HG02885 (cell line): ENCODE measurements at regions not wholly inside any gene's neighbourhood (a gene's known extent, or its start where the extent isn't known, plus 50 kb on each side); places are given as distances from the start of the nearest gene placed in this dataset.
"Not testable (repeated sequence)": the region's sequence is repeated elsewhere in the genome, so short reads cannot be mapped to it uniquely, and the experiment has no call there.

Source experiments
- ATAC-seq: cut with Tn5 transposase; IDR thresholded peaks from one replicate; pipeline ENCODE4 v1.9.1; 2021; ENCODE audit warnings: mild to moderate bottlenecking; ENCODE audit not compliant: unreplicated experiment, poor library complexity

- ATAC-seq = no peak
These were observed 56.3 kb downstream of the FOXI3 start for GRCh38 chr2:88396209-88396608.

DNA sequence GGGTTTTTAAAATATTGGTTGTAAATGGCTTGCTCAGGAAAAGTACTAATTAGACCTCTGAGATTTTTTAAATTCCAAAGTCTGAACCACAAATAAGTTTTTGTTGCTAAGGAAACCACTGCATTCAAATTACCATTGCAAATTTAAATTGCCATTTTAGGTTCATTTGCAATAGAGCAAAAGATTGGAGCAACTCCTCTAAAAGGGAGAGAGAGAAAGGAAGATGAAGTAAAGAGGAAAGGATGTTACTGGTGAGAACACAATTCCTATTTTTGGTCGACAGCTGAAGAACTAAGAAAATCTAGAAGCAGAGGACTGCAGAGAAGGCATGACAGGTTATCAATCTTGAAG lies 74.9 kb downstream of the FOXI3 start:
- ATAC-seq = no peak

DNA sequence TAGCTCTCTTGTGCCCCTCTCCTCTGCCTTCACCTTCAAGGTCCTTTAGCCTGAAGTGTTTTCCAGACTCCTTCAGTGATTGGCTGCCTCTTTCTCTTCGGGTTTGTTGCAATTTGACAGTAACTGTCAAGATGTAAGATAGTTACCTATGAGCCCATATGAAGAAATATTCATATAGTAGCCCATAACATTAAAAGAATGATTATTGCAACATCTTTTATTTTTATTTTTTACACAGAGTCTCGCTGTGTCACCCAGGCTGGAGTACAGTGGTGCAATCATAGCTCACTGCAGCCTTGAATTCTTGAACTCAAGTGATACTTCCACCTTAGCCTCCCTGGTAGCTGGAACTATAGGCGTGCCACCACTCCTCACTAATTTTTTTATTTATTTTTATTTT lies 80.5 kb downstream of the FOXI3 start:
- no peak for ATAC-seq

GRCh38 chr2:88365408-88365807 lies 87.1 kb downstream of the FOXI3 start:
- ATAC-seq = not testable (repeated sequence)

DNA sequence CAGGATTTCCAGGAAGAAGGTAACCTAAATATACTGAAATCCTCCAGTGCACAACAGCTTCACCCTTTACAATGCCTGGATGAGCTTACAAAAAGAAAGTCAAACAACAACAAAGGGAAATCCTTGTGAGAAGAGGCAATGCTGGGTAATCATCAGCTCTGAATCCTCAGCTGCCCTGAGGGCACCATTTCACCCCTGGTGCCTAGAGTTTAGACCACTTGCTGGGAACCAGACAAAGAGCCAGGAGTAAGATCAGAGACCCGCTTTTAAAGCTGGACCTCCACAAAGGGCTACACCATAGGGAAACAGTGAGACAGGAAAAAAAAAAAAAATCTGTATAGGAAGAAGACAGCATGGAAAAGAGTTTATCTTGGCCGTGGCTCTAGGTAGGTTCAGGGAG lies 97.0 kb downstream of the FOXI3 start:
- no peak for ATAC-seq

GRCh38 chr2:88351249-88351601 lies 101.3 kb downstream of the FOXI3 start:
- no peak for ATAC-seq

DNA sequence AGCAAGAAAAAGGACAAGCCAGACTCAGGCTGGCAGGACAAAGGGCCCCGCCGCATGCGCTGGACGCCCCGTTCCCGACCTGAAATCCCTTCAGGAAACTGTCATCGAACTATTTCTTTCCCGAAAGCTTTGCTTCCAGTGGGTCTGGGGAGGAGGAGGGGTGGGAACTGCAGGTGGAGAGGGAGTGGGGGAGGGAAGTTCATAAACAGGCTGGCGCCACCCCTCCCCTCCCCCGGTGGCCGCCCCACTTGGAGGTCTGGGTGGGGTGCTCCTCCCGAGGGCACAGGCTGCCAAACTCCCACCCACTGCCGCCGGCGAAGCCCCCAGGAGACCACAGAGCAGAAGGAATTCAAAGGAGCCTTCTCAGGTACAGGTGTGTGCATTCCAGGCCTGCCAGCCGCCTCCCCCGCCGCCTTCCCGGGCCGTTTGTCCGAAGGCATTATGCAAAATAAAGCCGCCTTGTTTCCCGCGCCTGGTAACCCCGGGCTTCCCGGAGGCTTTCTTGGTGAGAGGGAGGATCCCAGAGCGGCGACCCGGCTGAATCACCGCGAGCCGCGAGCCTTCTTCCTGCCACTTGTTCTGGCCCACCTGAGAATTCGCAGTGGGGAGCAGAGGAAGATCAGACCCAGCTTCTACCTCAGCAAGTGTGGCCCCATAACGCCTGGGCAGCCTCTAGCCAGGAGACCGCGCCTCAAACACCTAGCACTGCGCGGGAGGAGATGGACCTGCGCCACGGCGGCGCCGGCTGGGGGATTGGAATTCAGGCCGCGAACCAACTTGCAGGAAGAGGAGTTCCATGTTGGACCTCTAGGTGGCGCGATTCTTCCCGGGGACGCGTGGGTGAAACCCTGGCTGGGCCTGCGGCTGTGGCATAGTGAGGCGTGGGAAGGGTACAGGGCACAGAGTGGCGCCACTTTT lies 101.9 kb downstream of the FOXI3 start:
- no peak for ATAC-seq

DNA sequence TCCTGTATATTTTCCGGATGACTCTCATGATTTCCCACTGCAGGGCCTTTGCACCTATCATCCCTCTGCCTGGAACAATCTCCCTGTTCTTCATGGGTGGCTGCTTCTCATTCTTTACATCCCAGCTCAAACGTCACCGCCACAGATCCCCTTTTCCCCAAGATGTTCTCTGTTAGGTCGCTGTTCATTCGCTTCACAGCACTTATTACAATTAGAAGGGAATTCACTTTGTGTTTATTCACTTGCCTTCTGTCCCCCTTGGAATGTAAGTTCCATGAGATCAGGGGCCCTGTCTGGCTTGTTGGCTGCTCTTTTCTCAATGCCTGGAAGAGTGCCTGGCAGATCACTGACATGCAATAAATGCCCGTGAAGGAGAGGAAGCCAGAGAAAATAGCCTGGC lies 106.7 kb downstream of the FOXI3 start:
- ATAC-seq = no peak

DNA sequence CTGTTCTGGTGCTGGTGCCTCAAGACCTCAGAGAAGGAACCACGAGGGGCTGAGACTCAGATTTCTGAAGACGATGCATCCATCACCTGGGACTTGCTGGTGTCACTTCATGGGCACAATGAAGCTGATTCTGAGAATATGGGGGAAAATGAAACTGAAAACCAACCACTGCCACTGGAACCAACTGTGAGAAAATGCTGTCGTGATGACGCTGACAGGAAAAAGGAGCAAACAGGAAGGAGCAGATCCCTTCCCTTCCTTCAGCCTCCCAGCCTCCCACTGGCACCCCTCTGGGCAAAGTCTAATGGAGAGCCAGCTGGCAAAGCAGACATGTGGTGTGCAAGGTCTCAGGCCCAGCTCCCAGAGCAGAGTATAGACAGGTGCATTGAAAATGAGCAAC lies 109.7 kb downstream of the FOXI3 start:
- ATAC-seq = no peak

GRCh38 chr2:88334418-88334817 lies 118.1 kb downstream of the FOXI3 start:
- ATAC-seq = no peak

DNA sequence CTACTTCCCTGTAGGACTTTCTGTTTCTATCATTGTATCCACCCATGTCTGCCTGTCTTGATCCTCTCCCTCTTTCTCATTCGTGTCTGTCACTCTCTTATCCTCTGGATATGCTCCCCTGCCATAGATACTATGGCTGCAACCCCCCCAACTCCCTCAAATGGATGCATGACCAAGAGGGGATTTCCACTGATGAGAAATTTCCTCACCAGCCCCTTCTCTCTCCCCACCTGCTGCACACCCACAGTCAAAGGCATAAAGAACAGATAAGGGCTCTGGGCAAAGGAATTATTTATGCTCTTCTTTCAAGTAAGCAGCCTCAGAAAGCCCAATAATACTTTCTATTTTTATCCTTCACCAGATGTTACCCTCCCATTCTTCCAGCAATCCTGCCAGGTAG lies 121.3 kb downstream of the FOXI3 start:
- no peak for ATAC-seq

DNA sequence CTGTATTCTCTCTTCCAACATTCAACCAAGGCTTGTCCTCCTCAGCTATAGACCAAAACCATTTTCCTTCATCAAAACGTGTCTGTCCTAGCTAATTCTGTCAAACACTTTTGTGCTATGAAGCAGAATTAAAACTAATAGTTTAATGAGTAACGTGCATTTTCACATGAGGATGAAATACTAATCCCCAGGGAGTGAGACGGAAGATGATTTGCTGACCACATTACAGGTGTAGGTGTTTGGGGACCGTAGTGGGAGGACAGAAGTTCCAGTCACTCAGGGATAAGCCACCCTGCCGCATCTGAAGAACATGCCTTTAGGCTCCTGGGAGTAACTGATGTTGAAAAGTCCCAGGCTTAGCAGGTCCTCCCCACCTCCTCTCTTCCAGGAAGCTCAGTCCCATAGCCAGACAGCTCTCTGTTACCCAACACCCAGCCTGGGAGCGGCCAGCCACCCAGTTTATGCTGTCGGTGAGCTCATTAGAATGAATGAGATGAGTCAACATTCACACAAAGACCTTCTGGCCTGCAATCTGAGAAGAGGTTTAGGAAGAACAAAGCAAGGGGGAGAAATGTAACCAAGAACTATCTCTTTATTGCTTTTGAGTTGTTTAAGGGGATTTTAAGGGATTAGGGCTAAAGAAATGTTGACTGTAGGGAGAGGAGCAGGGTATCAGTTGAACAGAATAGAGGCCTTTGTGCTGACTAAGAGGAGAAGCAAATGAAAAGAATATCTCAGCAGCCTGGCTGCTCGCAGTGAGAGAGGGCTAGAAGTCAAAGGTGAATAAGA lies 122.5 kb downstream of the FOXI3 start:
- peak; percentile 64 for ATAC-seq

- ATAC-seq = no peak
These were observed 130.8 kb downstream of the FOXI3 start for GRCh38 chr2:88321449-88322248.

DNA sequence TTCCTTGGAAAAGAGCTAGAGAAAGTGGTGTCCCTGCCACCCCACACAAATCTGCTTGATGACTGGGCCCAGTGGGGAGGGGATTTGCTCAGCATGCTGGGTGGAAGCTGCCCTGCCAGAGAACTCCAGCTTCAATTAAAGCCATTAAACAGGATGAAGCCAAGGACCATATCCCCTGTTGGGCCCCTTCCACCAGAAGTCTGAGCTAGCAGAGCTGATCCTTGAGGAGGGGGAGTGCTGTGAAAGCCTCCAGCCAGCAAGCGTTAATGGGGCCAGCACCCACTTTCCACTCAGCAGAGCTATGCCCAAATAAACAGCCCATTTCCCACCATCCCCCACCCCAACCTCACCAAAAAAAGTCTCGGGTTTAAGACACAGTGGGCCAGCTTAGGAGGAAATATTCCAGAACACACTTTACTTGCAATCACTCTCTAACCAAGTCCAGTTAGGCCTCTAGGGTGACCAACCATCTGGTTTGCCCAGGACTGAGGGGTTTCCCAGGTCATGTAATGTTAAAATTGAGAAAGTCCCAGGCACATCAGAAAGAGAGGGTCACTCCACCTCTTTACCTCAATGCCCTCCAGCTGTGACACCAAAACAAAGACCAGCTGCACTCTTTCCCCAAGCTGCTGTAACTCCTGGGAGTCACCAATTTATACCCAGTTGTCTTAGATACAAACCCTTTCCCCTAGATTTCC lies 132.3 kb downstream of the FOXI3 start:
- ATAC-seq = no peak

- no peak for ATAC-seq
These were observed 133.6 kb downstream of the FOXI3 start for GRCh38 chr2:88318956-88319330.

- no peak for ATAC-seq
These were observed 134.2 kb downstream of the FOXI3 start for GRCh38 chr2:88318071-88318955.

- no peak for ATAC-seq
These were observed 140.6 kb downstream of the THNSL2 start for GRCh38 chr2:88310787-88311186.

DNA sequence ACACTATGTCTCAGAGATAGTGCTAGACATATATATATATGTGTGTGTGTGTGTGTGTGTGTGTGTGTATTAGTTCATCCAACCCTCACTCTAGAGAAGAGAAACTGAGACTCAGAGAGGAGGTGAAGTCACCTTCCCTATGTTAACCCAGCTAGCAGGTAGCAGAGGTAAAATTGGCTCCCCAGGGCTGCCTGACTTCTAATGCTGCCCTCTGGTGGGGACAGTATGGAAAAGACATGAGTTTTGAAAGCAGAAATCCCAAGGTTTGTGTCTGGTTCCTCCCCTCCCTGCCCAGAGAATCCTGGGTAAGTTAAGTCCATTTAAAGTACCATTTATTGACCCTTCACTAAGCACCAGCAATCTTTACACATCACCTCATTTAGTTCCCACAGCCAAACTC lies 137.7 kb downstream of the THNSL2 start:
- no peak for ATAC-seq

DNA sequence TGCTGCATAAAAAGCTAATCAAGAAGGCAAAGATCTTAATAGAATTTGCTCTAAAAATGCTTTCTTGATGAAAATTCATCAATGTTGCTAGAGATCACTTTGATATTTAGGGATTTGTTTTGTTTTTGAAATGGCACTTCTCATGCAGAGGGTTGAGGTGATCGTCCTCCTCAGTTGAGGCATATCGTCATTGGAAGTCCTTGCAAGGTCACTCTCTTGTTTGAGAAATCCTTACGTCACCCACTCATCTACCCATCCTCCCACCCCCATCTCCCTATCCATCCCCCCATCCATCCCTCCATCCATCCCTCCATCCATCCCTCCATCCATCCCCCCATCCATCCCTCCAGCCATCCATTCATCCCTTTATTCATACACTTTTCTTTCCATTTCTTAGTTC lies 133.7 kb downstream of the THNSL2 start:
- no peak for ATAC-seq
